ENCODE measurements at regions not wholly inside any gene's neighbourhood (a gene's known extent, or its start where the extent isn't known, plus 50 kb on each side); places are given as distances from the start of the nearest gene placed in this dataset.
"Not testable (repeated sequence)": the region's sequence is repeated elsewhere in the genome, so short reads cannot be mapped to it uniquely, and the experiment has no call there.

DNA sequence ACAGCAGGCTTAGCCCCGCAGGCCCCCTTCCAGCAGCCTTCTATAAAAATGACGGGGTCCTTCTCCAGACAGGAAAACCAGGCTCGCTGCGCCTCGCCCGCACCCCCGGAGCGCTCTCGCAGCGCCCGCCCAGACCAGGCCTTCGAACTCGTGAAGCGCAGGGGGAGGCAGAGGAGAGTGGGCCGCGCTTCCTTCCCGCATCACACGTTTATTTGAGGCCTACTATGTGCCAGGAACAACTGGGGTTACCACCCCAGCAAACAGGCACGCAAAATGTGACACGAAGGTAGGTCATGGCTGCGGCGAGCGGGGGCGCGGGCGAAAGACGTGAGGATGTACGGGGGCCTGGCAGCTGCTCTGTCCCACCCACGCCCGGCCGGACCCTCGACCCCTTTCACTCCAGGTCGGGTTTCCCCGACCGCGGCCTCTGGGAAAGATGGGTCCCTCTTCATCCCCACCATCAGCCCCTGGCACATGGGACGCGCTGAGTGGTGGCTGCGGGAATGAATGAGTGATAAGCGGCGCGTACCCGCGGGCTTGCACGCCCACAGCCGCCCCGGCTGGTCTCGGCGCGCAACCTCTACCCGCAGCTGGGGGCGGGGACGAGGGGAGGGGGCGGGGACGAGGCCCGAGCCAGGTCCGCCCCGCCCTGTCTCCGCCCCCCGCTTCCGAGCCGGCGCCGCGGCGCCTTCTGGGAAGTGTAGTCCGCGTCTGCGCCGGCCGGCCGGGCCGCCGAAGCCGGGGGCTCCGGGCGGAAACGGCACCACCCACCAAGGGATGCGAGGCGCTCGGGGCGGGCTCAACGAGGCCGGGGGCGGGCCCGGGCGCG, 59.1 kb downstream of the ZNF467 start:
- peak; percentile 92 to 95 (median 92) for DNase-seq (ENCODE audit: low read depth in 4 of 4, low spot score in 1 of 4)

DNA sequence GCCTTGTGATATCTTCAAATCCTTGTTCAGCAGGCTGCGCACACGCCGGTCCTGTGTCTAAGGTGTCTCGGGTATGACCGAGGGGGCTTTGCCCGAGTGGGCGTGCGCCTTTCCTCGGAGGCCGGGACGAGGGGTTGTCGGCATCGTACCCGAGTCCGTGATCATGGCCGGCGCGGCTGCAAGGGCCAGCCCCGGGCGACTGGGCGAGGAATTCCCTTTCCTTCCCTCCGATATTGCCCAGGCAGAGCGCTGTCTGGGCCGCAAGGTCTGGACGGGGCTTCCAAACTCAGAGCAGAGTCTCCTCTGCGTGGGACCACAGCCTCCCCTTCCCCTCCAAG, 59.7 kb downstream of the ZNF467 start:
- DNase-seq (ENCODE audit: low read depth in 4 of 4, low spot score in 1 of 4), result no peak

DNA sequence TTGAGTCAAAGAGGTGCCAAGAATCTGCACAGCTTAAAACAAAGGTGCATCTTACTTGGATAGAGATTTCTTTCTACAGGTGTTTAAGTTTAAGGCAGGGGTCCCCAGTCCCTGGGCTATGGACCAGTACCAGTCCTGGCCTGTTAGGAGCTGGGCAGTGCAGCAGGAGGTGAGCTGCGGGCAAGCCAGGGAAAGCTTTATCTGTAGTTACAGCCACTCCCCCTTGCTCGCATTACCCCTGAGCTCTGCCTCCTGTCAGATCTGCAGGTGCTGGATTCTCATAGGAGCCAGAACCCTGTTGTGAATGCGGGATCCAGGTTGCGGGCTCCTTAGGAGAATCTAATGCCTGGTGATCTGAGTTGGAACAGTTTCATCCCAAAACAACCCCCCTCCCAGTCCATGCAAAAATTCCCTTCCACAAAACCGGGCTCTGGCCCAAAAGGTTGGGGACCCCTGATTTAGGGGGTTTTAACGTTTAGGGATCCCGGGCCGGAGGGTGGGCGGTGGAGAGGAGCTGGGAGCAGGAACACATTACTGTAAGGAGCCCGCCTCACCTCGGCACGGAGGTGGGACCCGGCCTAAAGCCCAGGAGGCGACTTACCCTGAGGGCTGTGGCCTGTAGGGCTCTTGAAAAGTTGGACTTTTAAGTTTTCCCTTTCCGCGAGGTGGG, 60.2 kb downstream of the ZNF467 start:
- DNase-seq (ENCODE audit: low read depth in 4 of 4, low spot score in 1 of 4), result no peak

DNA sequence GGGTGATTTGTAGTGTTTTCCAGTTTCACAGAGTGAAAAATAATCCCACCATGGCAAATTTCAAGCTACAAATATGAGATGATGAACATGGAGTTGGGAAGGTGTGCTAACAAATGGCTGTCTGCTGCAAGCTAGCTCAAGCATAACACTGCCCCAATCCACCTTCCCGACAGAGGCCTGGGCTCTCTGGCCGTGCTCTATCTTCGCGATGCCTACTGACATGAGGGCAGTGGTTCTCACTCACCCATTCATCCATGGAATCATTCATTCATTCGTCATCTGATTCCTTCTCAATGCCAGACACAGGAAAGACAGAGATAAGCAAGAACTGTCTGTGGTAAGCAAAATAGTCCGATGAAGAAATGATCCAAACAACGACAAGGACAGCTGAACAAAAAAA, 65.4 kb downstream of the ZNF467 start:
- no peak for DNase-seq (ENCODE audit: low read depth in 4 of 4, low spot score in 1 of 4)

DNA sequence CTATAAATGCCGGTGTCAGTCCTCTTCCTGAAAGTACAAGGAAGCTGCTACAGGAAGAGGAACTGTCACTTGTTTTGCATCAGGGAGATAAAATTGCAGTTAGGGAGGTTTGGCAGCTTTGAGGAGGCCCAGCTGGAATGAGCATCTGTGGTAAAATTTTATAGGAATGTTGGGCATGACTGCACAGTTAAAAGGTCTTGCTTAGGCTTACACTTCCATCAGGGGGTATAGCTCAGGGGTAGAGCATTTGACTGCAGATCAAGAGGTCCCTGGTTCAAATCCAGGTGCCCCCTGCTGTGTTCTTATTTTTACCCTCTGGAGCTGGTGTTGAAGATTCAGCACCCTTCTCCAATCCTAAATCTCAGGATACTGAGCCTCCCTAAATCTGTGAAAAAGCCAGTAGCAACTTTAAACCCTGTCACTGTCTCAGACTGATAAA, 65.9 kb downstream of the ZNF467 start:
- no peak for DNase-seq (ENCODE audit: low read depth in 4 of 4, low spot score in 1 of 4)

DNA sequence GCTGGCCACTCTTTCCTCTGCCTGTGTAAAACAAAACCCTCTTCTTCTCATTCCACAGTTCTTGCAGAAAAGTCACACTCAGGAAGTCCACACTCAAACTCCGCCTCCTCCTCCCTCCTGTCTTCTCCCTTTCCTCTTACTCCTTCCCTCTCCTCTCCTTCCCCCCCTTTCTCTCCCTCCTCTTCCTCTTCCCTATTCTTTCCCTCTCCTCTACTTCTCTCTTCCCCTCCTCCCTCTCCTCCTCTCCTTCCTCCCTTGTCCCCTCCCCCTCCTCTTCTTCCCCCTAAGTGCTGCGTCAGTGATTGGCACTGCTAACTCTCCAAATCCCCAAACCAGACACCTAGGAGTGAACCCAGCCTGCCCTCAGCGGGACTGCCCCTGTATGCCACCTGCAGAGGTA, 67.0 kb downstream of the ZNF467 start:
- no peak for DNase-seq (ENCODE audit: low read depth in 4 of 4, low spot score in 1 of 4)

DNA sequence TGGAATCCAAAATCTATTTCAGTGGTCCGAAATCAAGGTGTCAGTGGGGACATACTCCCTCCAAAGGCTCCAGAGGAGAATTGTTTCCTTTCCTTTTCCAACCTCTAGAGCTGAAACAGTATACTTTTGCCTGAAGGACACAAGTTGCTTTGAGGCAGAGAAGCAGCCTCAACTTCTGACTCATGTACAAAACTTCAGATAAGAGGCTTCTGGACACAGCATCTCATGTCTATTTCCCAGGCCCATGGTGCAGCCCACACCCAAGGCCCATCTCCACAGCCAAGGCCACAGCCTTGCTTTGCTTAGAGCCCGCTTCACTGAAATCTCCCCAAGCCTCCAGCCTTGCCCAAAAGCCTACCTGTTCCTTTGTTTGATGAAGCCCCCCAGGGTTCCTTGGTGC, 68.9 kb downstream of the ZNF467 start:
- no peak for DNase-seq (ENCODE audit: low read depth in 4 of 4, low spot score in 1 of 4)

DNA sequence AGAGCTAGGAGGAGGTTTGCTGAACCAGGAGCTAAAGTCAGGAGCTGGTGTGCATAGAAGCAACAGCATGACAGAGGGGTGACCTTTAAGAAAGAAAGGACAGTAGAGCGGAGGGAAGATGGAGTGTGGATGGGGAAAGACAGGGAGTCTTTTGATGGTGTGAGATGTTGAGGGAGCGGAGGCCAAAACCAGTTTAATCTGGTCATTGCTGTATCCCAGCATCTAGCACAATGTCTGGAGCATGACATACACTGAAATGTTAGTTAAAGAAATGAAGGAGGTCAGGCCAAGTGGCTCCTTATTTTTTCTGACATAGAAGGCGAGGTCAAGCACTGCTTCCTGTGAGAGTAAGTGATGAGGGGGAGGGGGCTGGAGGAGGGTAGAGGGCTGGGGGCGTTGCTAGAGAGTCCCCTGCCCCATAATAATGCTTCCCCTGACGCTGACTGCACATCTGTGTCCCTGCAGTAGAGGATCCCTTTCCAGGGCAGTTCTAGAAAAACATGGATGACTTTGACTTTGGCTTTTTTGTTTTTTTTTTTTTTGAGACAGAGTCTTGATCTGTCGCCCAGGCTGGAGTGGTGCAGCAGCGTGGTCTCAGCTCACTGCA, 70.2 kb downstream of the ZNF467 start:
- DNase-seq (ENCODE audit: low read depth in 4 of 4, low spot score in 1 of 4), result no peak

DNA sequence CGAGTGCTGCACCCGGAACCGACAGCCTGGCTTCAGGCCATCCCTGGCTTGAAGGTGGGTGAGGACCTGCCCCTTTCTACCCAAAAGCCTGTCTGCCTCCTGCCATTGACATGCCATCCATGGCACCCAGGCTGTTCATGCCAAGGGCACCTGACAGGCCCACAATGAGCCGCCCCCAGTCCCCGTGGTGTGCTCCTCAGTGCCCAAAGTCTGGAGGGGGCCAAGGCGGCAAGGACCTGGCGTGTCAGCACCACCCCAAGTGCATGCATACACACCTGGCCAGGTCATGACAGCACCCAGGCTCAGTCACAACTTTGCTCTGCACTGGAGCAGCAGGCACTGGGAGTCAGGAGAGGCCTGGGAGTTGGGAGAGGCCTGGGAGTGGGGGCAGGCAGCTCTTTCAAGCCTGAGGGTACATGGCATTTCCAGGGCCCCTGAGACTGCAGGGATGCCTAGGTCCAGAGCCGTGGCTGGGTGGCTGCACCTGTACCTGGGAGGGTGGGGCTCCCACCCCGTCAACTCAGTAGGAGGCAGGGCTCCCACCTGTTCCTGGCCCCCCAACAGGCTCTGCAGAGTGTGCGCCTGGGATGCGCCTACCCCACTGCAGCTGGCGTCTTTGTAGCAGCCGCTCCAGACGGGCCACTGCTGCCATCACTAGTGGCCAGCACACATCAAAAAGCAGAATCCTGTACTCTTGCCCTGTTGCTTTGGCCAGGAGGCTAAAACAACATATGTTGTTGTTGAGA, 71.7 kb downstream of the ZNF467 start:
- DNase-seq (ENCODE audit: low read depth in 4 of 4, low spot score in 1 of 4), result no peak

DNA sequence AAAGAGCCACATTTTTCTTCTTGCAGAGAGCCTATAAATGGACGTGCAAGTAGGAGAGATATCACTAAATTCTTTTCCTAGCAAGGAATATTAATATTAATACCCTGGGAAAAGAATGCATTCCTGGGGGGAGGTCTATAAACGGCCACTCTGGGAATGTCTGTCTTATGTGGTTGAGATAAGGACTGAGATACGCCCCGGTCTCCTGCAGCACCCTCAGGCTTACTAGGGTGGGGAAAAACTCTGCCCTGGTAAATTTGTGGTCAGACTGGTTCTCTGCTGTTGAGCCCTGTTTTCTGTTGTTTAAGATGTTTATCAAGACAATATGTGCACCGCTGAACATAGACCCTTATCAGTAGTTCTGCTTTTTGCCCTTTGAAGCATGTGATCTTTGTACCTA, 75.6 kb downstream of the ZNF467 start:
- not testable (repeated sequence) for DNase-seq (ENCODE audit: low read depth in 4 of 4, low spot score in 1 of 4)

DNA sequence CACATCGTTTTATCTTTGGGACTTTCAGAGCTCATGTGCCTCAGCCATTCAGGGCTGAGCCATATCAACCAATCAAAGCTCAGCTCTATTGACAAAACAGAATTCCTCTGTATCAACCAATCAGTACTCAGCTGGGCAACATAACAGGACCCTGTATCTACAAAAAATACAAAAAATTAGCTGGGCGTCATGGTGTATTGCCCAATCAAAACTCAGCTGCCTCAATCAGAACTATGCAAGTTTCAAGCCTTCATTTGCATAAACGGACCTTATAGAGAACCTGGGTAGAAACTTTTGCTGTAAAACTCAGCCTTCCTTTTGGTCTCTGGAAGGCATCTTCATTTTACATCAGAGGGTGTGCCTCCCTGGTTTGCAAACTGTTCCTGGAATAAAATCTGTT, 77.1 kb downstream of the ZNF467 start:
- no peak for DNase-seq (ENCODE audit: low read depth in 4 of 4, low spot score in 1 of 4)

DNA sequence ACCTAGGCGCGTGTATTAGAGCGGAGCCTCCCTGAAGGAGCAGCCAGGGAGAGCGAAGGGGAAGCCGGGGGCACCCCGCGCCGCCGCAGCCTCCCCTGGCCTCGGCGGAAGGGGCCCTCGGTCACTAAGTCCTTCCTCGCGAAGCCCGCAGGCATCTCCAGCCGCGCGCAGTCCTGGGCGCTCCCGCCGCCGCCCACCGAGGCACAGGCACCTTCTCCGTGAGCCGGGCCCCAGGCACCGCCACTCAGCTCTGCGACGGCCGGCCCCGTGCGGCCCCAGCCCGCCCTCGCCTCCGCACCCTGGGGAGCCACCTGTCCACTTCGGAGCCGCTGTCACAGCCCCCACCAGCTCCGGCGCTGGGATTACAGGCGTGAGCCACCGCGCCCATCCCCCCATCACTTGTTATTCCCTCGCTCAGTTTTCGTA, 80.8 kb downstream of the ZNF467 start:
- DNase-seq (ENCODE audit: low read depth in 4 of 4, low spot score in 1 of 4), result no peak

DNA sequence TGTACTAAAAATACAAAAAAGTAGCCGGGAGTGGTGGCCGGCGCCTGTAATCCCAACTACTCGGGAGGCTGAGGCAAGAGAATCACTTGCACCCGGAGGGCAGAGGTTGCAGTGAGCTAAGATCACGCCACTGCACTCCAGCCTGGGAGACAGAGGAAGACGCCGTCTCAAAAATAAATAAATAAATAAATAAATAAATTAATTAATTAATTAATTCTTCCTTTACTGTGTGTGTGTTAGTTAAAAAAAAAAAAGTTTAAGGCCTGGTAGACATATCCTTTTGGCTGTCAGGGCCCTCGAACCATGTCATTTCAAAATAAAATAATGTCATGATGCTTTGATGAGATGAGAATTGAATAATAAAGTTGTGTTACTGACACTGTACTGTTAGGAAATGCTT, 81.3 kb downstream of the ZNF467 start:
- no peak for DNase-seq (ENCODE audit: low read depth in 4 of 4, low spot score in 1 of 4)

DNA sequence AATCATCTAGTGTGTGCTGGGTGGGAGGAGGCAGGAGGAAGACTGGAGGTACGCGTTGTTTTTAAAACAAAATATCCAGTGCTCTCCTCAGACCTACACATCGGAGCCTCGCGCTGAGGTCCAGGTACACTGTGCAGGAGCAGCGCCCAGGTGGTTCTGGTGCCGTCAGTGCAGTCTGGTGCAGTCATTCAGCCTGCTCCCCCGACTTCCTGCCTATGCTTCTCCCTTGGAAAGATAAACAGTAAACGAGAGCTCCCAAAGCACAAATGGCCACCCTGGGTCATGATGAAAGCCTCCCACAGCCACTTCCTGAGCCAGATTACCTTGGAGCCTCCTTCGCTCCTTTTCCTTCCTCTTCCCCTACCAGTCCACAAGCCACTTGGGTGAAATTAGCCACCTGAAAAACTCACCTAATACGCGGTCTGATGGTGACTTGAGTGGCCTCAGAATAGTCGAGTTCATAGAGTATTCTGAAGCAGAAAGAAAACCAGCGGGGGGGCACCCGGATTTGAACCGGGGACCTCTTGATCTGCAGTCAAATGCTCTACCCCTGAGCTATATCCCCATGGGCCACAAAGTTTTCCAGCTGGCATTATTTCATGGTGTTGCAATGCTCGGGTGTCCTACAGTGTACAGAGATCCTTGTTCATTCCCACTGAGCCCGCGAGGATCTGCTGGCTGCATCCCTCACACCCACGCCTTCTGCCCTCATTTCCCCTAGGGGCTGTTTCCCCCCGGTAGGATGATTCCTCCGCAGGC, 82.5 kb downstream of the ZNF467 start:
- DNase-seq (ENCODE audit: low read depth in 4 of 4, low spot score in 1 of 4), result no peak

DNA sequence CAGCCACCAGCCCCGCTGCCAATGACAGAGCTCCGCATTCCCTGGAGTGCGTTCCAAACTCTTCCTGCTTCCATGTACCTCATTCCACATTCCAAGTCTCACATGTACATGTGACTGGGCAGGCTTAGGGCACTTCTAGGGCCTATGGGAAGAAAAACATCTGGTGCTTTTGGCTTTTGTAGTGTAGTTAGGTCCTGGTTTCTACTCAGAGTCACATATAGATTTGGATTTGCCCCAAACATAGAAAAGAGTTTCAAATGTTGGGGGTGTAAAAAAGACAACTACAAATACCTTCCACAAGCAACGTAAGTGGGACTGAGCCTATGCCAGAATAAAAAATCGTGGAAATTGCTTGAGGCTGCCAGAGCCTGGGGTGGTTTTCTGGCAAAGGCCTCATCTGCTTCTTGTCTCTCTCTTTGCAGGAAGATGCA, 84.1 kb downstream of the ZNF467 start:
- no peak for DNase-seq (ENCODE audit: low read depth in 4 of 4, low spot score in 1 of 4)

DNA sequence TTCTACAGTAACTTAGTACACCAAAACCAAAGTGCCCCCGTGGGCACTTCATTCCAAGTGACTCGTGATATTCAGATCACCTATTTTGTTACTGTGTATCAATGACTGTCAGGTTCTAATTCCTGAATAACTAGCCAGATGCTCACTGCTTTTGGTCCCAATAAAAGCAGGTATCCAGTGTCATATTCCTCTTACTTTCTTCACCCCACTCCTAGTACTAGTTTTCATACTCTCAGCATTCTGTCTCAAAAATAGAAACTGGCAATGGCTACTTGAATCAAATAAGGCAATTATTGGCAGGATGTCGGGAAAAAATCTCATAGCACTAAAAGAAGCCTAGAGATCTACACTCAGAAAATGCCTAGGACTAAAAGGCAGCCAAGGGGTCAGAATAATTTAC, 84.6 kb downstream of the ZNF467 start:
- no peak for DNase-seq (ENCODE audit: low read depth in 4 of 4, low spot score in 1 of 4)

DNA sequence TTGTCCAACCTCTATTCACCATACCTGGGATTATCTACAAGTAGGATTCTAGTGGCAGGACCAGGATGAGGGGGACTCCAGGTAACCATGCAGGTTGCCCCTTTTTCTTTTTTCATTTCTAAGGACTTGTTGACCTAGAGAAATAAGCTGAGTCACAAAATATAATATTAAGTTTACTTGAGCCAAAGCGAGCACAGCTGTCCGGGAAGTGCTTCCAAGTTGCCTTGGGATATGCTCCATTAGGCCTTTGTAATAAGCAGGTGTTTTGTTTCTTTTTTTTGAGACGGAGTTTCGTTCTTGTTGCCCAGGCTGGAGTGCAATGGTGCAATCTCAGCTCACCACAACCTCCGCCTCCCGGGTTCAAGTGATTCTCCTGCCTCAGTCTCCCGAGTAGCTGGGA, 85.6 kb downstream of the ZNF467 start:
- DNase-seq (ENCODE audit: low read depth in 4 of 4, low spot score in 1 of 4), result not testable (repeated sequence)

DNA sequence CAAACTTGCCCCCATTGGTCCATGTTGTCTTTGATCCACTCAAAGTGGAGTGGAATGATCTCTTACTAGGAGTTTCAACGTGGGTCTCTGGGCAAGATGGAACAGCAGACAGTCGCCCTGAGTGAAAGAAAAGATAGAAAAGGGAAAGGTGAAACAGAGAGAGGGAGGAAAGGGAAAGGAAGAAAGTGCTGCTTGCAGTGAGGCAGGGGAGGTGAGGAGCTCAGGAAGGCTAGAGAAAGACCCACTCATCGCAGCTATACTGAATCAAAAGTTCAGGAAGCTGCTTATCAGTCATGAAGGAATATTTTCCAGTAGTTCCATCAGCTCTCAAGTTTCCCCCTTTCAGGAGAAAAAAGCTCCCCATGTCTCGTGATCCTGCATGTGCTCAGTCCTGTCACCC, 86.9 kb downstream of the ZNF467 start:
- no peak for DNase-seq (ENCODE audit: low read depth in 4 of 4, low spot score in 1 of 4)

DNA sequence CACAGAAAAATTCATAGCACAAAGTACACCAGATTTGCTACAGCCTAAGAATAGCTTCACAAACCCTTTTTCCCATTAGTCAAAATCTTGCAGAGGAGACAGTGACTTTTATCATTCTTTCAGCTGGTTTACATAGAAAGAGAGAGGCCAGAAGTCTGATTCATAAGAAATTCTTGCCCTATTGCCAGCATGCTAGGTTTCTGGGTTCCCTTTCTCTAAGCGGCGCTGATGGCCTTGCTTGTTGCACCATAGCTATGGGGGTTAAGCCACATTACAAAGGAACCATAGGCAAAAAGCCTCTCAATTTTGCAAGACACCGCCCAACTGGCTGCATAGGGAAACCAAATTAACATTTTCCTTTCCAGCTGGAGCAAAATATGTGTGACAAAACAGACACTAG, 87.4 kb downstream of the ZNF467 start:
- no peak for DNase-seq (ENCODE audit: low read depth in 4 of 4, low spot score in 1 of 4)

DNA sequence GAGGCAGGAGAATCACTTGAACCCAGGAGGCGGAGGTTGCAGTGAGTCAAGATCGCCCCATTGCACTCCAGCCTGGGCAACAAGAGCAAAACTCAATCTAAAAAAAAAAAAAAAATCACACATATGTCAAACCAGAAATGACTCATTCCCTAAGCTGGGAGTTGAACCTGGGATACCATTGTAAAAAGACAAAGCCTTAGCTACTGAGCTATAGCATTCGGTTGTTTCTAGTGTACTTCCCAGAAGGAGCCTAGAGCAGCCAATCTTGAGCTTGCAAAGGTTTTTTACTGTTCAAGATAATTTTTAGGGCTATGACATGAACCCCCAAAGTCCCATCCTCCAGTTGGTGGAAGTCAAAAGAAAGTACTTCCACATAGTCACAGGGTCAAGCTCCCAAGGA, 87.9 kb downstream of the ZNF467 start:
- no peak for DNase-seq (ENCODE audit: low read depth in 4 of 4, low spot score in 1 of 4)

DNA sequence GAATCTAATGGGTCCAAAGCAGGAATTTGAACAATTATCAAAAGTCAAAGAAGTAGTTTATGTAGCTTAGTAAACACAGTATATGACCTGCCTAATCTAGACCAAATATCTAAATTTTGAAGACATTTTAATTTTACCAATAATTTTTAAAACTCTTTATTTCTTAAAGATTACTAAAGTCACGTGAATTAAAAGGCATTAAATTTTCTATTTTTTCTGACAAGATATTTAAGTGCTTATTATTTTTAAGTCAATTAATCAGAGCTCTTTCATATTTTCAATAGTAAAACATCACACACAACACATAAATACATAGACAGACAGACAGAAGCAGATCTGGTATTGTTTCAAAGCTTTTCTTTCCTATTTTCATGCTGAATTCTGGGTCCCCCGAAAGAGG, 89.5 kb downstream of the ZNF467 start:
- DNase-seq (ENCODE audit: low read depth in 4 of 4, low spot score in 1 of 4), result no peak
